ENCODE measurements at regions not wholly inside any gene's neighbourhood (a gene's known extent, or its start where the extent isn't known, plus 50 kb on each side); places are given as distances from the start of the nearest gene placed in this dataset.

- TF ChIP-seq POLR2A (IDR thresholded peaks at IDR 0.05; ENCODE audit: low read depth, low read length) (no peak), CTCF (conservative IDR thresholded peaks at IDR 0.05; ENCODE audit: low read depth, low read length) (no peak), MXI1 (IDR thresholded peaks at IDR 0.05; ENCODE audit: borderline replicate concordance, low read depth, low read length) (no peak), CHD1 (IDR thresholded peaks at IDR 0.05; ENCODE audit: low read depth, low read length) (no peak), RAD21 (IDR thresholded peaks at IDR 0.05; ENCODE audit: low read length) (no peak), SMC3 (IDR thresholded peaks at IDR 0.05; ENCODE audit: low read depth, low read length) (no peak), CEBPB (IDR thresholded peaks at IDR 0.05; ENCODE audit: low read depth, low read length) (no peak), FOS (IDR thresholded peaks at IDR 0.05; ENCODE audit: low read depth, low read length) (no peak), RFX5 (IDR thresholded peaks at IDR 0.05; ENCODE audit: low read depth, low read length) (no peak), NFE2L2 (IDR thresholded peaks at IDR 0.05; ENCODE audit: low read depth, low read length) (no peak)
Measured at GRCh38 chr21:25465263-25465662, 142.0 kb downstream of the MRPL39 start.

All from IMR-90 (cell line).